UCSD-AML1 (cell line): ENCODE measurements at regions not wholly inside any gene's neighbourhood (a gene's known extent, or its start where the extent isn't known, plus 50 kb on each side); places are given as distances from the start of the nearest gene placed in this dataset.

ENCODE experiments used
- DNase-seq: peaks from one replicate; lab custom pipeline; 2025; ENCODE audit not compliant: unreplicated experiment; lab: John Stamatoyannopoulos, UW

DNA sequence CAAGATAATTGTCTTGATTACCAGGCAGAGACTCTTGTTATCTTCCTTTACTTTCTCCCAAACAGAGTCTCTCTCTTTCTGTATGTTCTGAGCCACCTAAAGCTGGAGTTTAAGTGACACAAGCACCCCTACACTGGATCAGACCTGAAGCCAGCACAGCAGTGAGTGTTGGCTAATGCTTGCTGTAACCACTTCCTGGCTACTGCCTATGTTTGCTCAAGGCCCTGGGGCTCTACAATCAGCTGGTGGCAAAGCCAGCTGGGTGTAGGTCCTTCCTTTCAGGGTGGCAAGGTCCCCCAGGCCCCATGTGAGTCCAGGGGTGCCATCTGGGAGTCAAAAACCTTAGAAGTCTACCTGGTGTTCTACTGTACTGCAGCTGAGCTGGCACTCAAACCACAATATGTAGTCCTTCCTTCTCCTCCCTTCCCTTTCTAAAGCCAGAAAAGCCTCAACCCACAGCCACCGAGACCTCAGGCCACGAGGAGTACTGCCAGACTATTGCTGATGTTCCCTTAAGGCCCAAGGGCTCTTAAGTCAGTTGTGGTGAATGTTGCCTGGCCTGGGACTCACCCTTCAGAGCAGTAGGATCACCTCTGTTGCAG, 416.3 kb downstream of the ADRA2A start:
- peak; percentile 24 for DNase-seq

GRCh38 chr10:111498560-111498959, 421.7 kb downstream of the ADRA2A start:
- DNase-seq, result no peak

- no peak for DNase-seq
Measured at GRCh38 chr10:111504376-111504775, 427.5 kb downstream of the ADRA2A start.

- no peak for DNase-seq
Measured at GRCh38 chr10:111506266-111507034, 429.6 kb downstream of the ADRA2A start.

- no peak for DNase-seq
Measured at GRCh38 chr10:111511751-111512150, 434.9 kb downstream of the ADRA2A start.

- DNase-seq, result no peak
Measured at GRCh38 chr10:111515264-111515663, 438.4 kb downstream of the ADRA2A start.

- DNase-seq, result no peak
Measured at GRCh38 chr10:111515706-111516105, 438.9 kb downstream of the ADRA2A start.

DNA sequence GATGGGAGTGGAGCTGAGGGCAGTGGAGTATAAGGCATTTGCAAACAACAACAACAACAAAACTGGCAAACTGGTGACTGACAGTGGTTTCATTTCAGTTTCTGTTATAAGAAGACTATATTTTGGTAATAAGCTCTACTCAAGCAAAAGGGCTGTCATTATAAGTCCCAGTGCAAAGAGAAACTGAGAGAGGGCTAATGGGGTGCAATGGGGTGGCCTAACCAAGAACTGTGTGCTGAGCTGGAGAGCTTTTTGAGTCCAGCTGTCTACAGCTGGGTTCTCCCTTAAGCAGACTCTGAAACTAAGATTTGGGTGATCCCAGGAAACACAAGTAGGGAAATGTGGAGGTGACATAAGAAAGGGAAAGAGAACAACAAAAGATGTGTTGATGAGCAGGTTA, 439.3 kb downstream of the ADRA2A start:
- no peak for DNase-seq

DNA sequence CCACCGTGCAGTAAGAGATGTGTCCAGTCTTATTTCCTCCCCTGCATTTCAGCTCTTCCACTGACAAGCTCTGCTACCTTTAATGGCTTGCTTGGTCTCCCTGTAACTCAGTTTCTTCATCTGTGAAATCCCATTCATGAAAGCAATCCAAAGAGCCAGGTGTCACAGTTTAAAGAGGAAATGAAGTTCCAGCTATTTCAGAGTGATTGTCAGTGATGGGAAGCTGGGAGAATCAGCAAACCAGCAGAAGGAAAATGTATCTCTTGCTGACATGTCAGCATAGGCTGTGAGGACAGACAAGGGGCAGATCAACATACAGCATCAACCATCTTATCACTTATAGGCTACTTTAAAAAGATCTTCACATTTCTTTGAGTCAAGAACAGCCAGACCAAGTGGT, 445.3 kb downstream of the ADRA2A start:
- no peak for DNase-seq

- DNase-seq, result no peak
Measured at GRCh38 chr10:111522551-111522950, 445.7 kb downstream of the ADRA2A start.

DNA sequence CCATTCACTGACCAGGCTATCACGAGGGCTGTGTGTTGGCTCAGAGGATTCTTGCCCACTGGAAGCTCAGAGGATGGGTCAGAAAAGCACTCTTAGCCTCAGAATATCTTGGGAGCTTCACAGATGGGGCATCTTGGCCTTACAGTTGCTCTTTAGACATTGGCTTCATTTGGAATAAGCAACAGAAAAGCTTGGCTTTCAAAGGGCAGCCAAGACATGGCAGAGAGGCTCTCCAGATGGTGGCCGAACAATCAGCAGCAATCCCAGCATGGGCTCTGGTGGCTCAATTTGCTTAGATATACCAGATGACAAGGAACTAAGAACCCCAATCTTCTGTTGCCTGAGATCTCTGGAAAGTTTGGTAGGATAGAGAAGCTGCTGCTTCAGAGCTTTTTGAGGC, 446.2 kb downstream of the ADRA2A start:
- no peak for DNase-seq

- DNase-seq, result no peak
Measured at GRCh38 chr10:111524134-111524533, 447.3 kb downstream of the ADRA2A start.

- no peak for DNase-seq
Measured at GRCh38 chr10:111525696-111526095, 448.9 kb downstream of the ADRA2A start.

DNA sequence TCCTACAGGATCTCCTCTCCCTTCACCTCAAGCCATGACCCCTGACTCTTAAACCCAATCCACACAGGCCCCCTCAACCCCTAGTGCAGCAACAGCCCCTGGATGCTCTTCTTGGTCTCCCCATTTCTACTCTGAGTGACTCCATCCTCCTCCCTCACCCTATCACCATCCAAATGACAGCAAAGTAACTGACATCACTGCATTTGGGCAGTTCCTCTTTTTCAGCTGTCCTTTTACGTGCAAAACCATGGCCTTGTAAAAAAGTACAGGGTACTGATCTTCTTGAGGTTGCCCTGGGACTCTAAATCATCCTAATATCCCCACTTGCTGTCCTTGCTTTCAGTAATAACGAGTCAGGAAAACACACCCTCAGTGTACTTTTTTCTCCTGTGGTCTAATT, 454.9 kb downstream of the ADRA2A start:
- DNase-seq, result no peak

GRCh38 chr10:111532139-111532538, 455.3 kb downstream of the ADRA2A start:
- no peak for DNase-seq

GRCh38 chr10:111539246-111539645, 462.4 kb downstream of the ADRA2A start:
- no peak for DNase-seq

DNA sequence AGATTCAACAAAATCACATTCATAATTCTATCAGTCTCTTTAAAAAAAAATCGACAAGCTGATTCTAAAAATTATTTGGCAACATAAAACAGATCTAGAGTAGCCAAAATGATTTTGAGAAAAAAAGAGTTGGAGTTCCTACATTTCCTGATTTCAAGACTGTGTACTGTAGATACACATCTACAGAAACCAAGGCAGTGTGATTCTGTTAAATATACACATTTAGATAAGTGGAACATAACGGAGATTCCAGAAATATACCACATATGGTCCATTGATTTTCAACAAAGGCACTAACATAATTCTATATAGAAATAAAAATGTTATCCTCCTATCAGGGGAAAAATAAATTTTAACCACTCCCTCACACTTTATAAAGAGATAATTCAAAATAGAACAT, 467.0 kb downstream of the ADRA2A start:
- no peak for DNase-seq

DNA sequence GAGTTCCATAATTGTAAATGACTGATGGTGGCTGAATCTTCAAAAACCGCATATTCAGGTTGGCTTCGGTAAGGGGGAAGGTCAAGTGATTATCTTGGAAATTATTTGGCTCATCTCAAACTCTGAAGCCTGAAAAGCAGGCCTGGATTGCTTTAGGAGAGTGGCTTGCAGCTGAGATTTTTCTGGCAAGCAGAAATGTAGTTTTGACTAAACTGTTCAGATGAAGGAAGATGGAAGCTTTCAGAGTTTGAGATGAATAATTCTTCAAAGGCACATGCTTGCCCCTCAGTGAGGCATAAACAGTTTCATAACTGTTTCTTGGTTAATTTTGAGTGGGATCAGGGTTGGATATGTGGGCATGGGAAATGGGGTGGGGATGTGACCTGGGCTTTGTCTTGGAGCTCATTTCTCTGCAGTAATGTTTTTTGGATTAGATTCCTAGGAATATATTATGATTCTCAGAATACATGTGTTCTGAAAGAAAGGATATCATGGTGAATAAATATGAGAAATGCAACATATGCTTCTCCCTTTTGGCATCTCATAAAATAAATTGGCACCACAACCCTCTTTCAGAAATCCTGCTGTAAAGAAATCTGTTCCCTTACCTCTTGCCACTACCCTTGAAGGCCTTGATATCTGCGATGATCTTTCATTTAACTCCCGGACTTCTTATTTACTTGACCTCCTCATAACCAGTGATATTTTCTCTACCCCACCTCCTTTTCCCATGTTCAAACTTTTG, 469.2 kb downstream of the ADRA2A start:
- DNase-seq, result no peak

DNA sequence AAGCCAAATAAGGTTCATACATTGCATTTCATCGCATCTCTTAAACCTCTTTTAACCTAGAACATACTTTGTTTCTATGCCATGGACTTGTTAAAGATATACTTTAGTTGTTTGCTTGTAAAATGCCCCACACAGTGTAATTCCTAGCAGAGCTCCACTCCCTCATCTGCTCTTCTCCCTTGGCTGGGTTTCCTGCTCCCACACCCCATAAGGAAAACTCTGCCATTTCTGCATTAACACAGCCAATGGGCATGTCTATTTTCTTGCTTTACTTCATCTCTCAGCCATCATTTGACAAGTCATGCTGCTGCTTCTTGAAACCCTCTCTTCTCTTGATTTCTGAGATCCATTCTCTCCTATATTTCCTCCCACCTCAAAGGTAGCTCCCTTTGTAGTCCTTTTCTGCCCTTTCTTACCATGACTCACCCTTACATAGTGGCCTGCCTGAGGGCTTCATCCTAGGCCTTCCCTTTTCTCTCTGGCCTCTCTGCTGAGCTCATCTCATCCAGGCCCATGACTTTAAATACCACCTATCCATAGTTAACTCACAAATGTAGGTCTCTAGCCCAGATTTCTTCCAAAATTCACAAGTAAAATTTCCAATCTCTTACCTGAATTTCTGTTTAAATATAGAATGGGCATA, 471.4 kb downstream of the ADRA2A start:
- DNase-seq, result no peak

- no peak for DNase-seq
Measured at GRCh38 chr10:111551001-111551400, 474.2 kb downstream of the ADRA2A start.

- DNase-seq, result no peak
Measured at GRCh38 chr10:111556666-111557065, 479.8 kb downstream of the ADRA2A start.

DNA sequence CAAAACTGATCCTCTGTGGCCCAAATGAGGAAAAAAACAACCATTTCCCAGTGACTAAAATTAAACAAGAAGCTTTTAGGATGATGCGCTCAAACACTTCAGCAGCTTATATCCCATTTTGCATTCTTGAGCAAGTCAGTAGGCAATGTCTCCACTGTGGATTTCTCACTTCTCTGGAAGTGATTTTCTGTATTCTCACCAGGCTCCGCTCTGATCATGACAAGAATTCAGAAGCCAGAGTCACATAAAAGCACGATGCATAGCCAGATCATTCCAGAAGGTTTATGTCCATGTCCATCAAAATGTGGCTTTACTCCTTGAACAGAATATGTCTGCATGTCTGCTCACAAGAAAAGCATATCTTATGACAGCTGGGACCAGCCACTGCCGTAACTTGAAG, 481.4 kb downstream of the ADRA2A start:
- DNase-seq, result no peak
